Mesenchymal stem cell (in vitro differentiated cells and primary cell): ENCODE measurements at regions not wholly inside any gene's neighbourhood (a gene's known extent, or its start where the extent isn't known, plus 50 kb on each side); places are given as distances from the start of the nearest gene placed in this dataset.
A peak's percentile ranks its signal among the peaks of the same experiment; 100 is the strongest.

Source experiments
- DNase-seq: peaks from one replicate; pipeline ENCODE4 v3.0.0-alpha.2; 2013
- H2AFZ ChIP-seq: one replicate; pipeline ENCODE4 v1.6.1; 2013; ENCODE audit warnings: low read depth, mild to moderate bottlenecking, control low read depth, inconsistent platforms, low read length, moderate library complexity
- H2AK5ac ChIP-seq: 2 replicates; pipeline ENCODE4 v1.6.1; 2013; ENCODE audit warnings: low read length, moderate library complexity, mild to moderate bottlenecking, inconsistent platforms; ENCODE audit not compliant: severe bottlenecking
- H2BK120ac ChIP-seq: one replicate; pipeline ENCODE4 v1.6.1; 2013; ENCODE audit warnings: low read depth, mild to moderate bottlenecking, inconsistent platforms, low read length, moderate library complexity
- H2BK12ac ChIP-seq, 2 experiments: one replicate each; pipeline ENCODE4 v1.6.1; 2013; ENCODE audit warnings: inconsistent platforms in 2 of 2, low read length in 2 of 2, mild to moderate bottlenecking in 2 of 2, moderate library complexity in 2 of 2, control low read depth in 1 of 2
- H2BK15ac ChIP-seq: one replicate; pipeline ENCODE4 v1.6.1; 2013; ENCODE audit warnings: mild to moderate bottlenecking, low read depth, inconsistent platforms; ENCODE audit not compliant: poor library complexity, severe bottlenecking
- H2BK5ac ChIP-seq: 2 replicates; pipeline ENCODE4 v1.6.1; 2013; ENCODE audit warnings: low read depth, mild to moderate bottlenecking, low read length, control low read depth, inconsistent platforms; ENCODE audit not compliant: poor library complexity, severe bottlenecking
- H3K14ac ChIP-seq, 2 experiments: one replicate each; pipeline ENCODE4 v1.6.1; 2013; ENCODE audit warnings: inconsistent platforms in 2 of 2, low read length in 2 of 2, control low read depth in 1 of 2, mild to moderate bottlenecking in 1 of 2, moderate library complexity in 1 of 2
- H3K18ac ChIP-seq, 2 experiments: one replicate each; pipeline ENCODE4 v1.6.1; 2013; ENCODE audit warnings: inconsistent platforms in 2 of 2, low read length in 2 of 2, control low read depth in 1 of 2, low read depth in 1 of 2, mild to moderate bottlenecking in 1 of 2
- H3K23ac ChIP-seq, 2 experiments: one replicate each; pipeline ENCODE4 v1.6.1; 2013; ENCODE audit warnings: inconsistent platforms in 2 of 2, low read length in 2 of 2, mild to moderate bottlenecking in 2 of 2, moderate library complexity in 2 of 2, control low read depth in 1 of 2
- H3K27ac ChIP-seq: 2 replicates; pipeline ENCODE4 v1.5.1; 2013; ENCODE audit warnings: mild to moderate bottlenecking, moderate library complexity, low read length, control low read depth, inconsistent platforms; ENCODE audit not compliant: poor library complexity, severe bottlenecking
- H3K27me3 ChIP-seq, 2 experiments: 2 replicates each; pipeline versions ENCODE4 v1.6.1 to v1.7.0; 2013; ENCODE audit warnings: low read length in 2 of 2, mild to moderate bottlenecking in 2 of 2, moderate library complexity in 2 of 2, control low read depth in 1 of 2, inconsistent platforms in 1 of 2; ENCODE audit not compliant: control insufficient read depth in 1 of 2, insufficient read depth in 1 of 2
- H3K36me3 ChIP-seq, 2 experiments: 2 replicates each; pipeline versions ENCODE4 v1.6.1 to v1.7.0; 2013; ENCODE audit warnings: low read length in 2 of 2, control low read depth in 1 of 2, inconsistent platforms in 1 of 2, low read depth in 1 of 2, mild to moderate bottlenecking in 1 of 2; ENCODE audit not compliant: insufficient read depth in 2 of 2, control insufficient read depth in 1 of 2
- H3K4ac ChIP-seq, 2 experiments: one replicate each; pipeline ENCODE4 v1.6.1; 2013; ENCODE audit warnings: inconsistent platforms in 2 of 2, low read length in 2 of 2, mild to moderate bottlenecking in 2 of 2, moderate library complexity in 2 of 2, control low read depth in 1 of 2, low read depth in 1 of 2
- H3K4me1 ChIP-seq: 2 replicates; pipeline ENCODE4 v1.6.1; 2013; ENCODE audit warnings: low read depth, low read length, control low read depth; ENCODE audit not compliant: control insufficient read depth, insufficient read depth
- H3K4me2 ChIP-seq: 2 replicates; pipeline ENCODE4 v1.6.1; 2013; ENCODE audit warnings: low read length, mild to moderate bottlenecking, inconsistent platforms; ENCODE audit not compliant: poor library complexity, severe bottlenecking
- H3K4me3 ChIP-seq, 2 experiments: 2 replicates each; pipeline versions ENCODE4 v1.5.1 to v1.7.0; 2013; ENCODE audit warnings: low read length in 2 of 2, mild to moderate bottlenecking in 2 of 2, control low read depth in 1 of 2, low read depth in 1 of 2; ENCODE audit not compliant: insufficient read depth in 1 of 2
- H3K79me1 ChIP-seq: replicated peaks from 2 replicates; pipeline ENCODE4 v1.6.1; 2013; ENCODE audit warnings: mild to moderate bottlenecking, control low read depth, low read length, inconsistent platforms; ENCODE audit not compliant: poor library complexity, severe bottlenecking
- H3K9ac ChIP-seq: 2 replicates; pipeline ENCODE4 v1.7.0; 2013; ENCODE audit warnings: mild to moderate bottlenecking, low read length, moderate library complexity
- H3K9me3 ChIP-seq: 2 replicates; pipeline ENCODE4 v1.7.0; 2013; ENCODE audit warnings: mild to moderate bottlenecking, low read length; ENCODE audit not compliant: control insufficient read depth
- H4K8ac ChIP-seq: one replicate; pipeline ENCODE4 v1.6.1; 2013; ENCODE audit warnings: inconsistent platforms, mild to moderate bottlenecking, low read length, moderate library complexity
- H4K91ac ChIP-seq: one replicate; pipeline ENCODE4 v1.6.1; 2013; ENCODE audit warnings: mild to moderate bottlenecking, low read length, inconsistent platforms
- WGBS: methylation state at CpG from one replicate; pipeline ENCODE4 v1.1.7; 2013; ENCODE audit warnings: mixed read lengths; 5-methylcytosine and 5-hydroxymethylcytosine counted together

DNA sequence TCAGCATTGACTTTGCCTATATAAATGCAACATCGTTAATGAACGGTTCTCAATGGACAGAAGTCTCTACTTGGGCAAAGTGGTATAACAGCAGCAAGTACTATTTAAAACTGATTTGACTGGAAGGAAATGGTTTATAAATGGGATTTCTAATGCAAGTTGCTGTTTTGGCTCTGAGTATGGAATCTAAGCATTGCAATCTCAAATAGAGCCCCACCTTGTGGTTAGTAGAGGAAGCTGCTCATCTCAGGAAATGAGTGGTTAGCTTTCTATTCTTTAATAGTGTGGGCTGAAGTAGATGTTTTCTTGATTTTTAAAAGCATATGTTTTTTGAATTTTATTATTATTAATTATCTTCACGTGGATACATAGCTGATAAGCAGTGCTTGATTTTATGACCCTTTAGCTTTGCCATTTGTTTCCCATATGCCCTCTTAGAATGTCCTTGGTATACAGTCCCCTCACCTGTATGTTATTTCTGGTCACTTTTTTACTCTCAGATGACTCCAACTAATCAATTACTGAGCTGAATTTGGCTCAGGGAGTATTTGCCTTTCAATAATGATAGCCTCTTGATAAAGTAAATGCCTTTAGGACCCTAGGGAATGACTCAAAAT is 67.1 kb downstream of the OXSM start:
- Histone ChIP-seq H2AFZ (no peak overlapping the region), H2BK12ac (no peak overlapping the region), H3K4me3 (no peak overlapping the region), H3K14ac (no peak overlapping the region), H4K91ac (no peak overlapping the region), H3K27me3 (no peaks in the 10 kb centered on the region), H3K9me3 (no peaks in the 10 kb centered on the region), H3K79me1 (no peaks in the 10 kb centered on the region), H3K27ac (no peak overlapping the region), H2BK120ac (no peak overlapping the region), H3K4me1 (no peaks in the 10 kb centered on the region), H3K4ac (no peak overlapping the region), H2BK5ac (no peak overlapping the region), H2BK15ac (no peak overlapping the region), H4K8ac (no peak overlapping the region), H2AK5ac (no peak overlapping the region), H3K4me2 (no peak overlapping the region), H3K36me3 (no peaks in the 10 kb centered on the region), H3K9ac (no peak overlapping the region), H3K23ac (no peak overlapping the region), H3K18ac (no peak overlapping the region)
- peak; percentile 59 for DNase-seq
- WGBS: 49% methylated on average over 3 of the region's 3 CpGs

GRCh38 chr3:25861566-25861965 is 71.7 kb downstream of the OXSM start:
- H3K18ac ChIP-seq: no peak overlapping the region
- 100% methylated on average over 1 of the region's 1 CpG for WGBS
- no peak overlapping the region for H3K27ac ChIP-seq
- no peak overlapping the region for H2AFZ ChIP-seq
- H2BK12ac ChIP-seq: no peak overlapping the region
- no peak overlapping the region for H3K23ac ChIP-seq
- H2AK5ac ChIP-seq: no peak overlapping the region
- H3K27me3 ChIP-seq: no peaks in the 10 kb centered on the region
- H3K4ac ChIP-seq: no peak overlapping the region
- no peak overlapping the region for H3K9ac ChIP-seq
- no peak overlapping the region for H4K8ac ChIP-seq
- H3K4me1 ChIP-seq: no peaks in the 10 kb centered on the region
- no peaks in the 10 kb centered on the region for H3K36me3 ChIP-seq
- no peaks in the 10 kb centered on the region for H3K9me3 ChIP-seq
- DNase-seq: no peak
- no peak overlapping the region for H3K4me3 ChIP-seq
- H3K14ac ChIP-seq: no peak overlapping the region
- H3K4me2 ChIP-seq: no peak overlapping the region
- H2BK15ac ChIP-seq: no peak overlapping the region
- no peak overlapping the region for H2BK5ac ChIP-seq
- no peak overlapping the region for H4K91ac ChIP-seq
- H2BK120ac ChIP-seq: no peak overlapping the region
- H3K79me1 ChIP-seq: no peaks in the 10 kb centered on the region

DNA sequence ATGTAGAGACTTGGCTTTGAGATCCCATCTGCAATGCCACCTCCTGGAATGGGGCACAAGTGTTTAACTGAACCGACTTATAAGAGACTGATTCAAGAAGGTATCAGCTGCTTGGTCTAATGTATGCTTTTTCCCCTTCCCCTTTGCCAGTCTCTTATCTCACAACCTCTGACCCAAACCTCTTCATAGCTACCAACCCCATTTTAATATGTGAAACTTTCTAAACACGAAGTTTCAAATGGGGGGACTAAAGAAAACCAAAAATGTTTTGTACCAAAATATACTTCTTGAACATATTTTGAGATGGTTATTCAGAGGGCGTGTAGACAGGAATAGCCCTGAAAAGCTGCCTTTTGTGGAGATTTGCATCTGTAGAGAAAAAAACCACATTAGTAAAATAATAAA is 73.1 kb downstream of the OXSM start:
- H3K27ac ChIP-seq: no peak overlapping the region
- 100% methylated on average over 1 of the region's 3 CpGs for WGBS

GRCh38 chr3:25863416-25863959 is 73.6 kb downstream of the OXSM start:
- H3K4me1 ChIP-seq: no peaks in the 10 kb centered on the region
- no peaks in the 10 kb centered on the region for H3K9me3 ChIP-seq
- no peak overlapping the region for H4K8ac ChIP-seq
- H3K27ac ChIP-seq: no peak overlapping the region
- H2AFZ ChIP-seq: no peak overlapping the region
- H3K4me3 ChIP-seq: no peak overlapping the region
- no peak overlapping the region for H2BK15ac ChIP-seq
- no peak overlapping the region for H4K91ac ChIP-seq
- H2BK5ac ChIP-seq: no peak overlapping the region
- no peak overlapping the region for H3K4me2 ChIP-seq
- no peak overlapping the region for H3K23ac ChIP-seq
- no peak overlapping the region for H2AK5ac ChIP-seq
- H3K18ac ChIP-seq: no peak overlapping the region
- H3K36me3 ChIP-seq: no peaks in the 10 kb centered on the region
- H3K27me3 ChIP-seq: no peaks in the 10 kb centered on the region
- DNase-seq: no peak
- H2BK12ac ChIP-seq: no peak overlapping the region
- WGBS: 100% methylated on average over 1 of the region's 3 CpGs
- H3K79me1 ChIP-seq: no peaks in the 10 kb centered on the region
- no peak overlapping the region for H2BK120ac ChIP-seq
- no peak overlapping the region for H3K9ac ChIP-seq
- H3K4ac ChIP-seq: no peak overlapping the region
- H3K14ac ChIP-seq: no peak overlapping the region

More for the DNA sequence above, 73.1 kb downstream of the OXSM start:
- Histone ChIP-seq H4K8ac (no peak overlapping the region), H2BK5ac (no peak overlapping the region), H2AK5ac (no peak overlapping the region), H3K18ac (no peak overlapping the region), H2BK120ac (no peak overlapping the region), H3K23ac (no peak overlapping the region), H2BK12ac (no peak overlapping the region), H3K27me3 (no peaks in the 10 kb centered on the region), H3K4ac (no peak overlapping the region), H3K79me1 (no peaks in the 10 kb centered on the region), H3K4me3 (no peak overlapping the region), H3K14ac (no peak overlapping the region), H4K91ac (no peak overlapping the region), H3K36me3 (no peaks in the 10 kb centered on the region), H2BK15ac (no peak overlapping the region), H3K4me1 (no peaks in the 10 kb centered on the region), H3K9ac (no peak overlapping the region), H3K9me3 (no peaks in the 10 kb centered on the region), H2AFZ (no peak overlapping the region), H3K4me2 (no peak overlapping the region)
- no peak for DNase-seq
